Activated CD4-positive, alpha-beta T cell treated with anti-CD3 and anti-CD28 coated beads, Interleukin-2, Interleukin-6, amounts not matched to agents 100 ng/mL and 50 ng/mL, durations not matched to agents 16 hours and 8 hours (primary cell): ENCODE measurements at regions not wholly inside any gene's neighbourhood (a gene's known extent, or its start where the extent isn't known, plus 50 kb on each side); places are given as distances from the start of the nearest gene placed in this dataset.

Experiments
- DNase-seq: peaks from one replicate; pipeline ENCODE4 v3.0.0-alpha.2; 2020

- no peak for DNase-seq
Measured at GRCh38 chr7:121447243-121447910, 51.3 kb upstream of the FAM3C start.

GRCh38 chr7:121446526-121446925 lies 50.4 kb upstream of the FAM3C start:
- no peak for DNase-seq
